GM12864 (cell line): ENCODE measurements at regions not wholly inside any gene's neighbourhood (a gene's known extent, or its start where the extent isn't known, plus 50 kb on each side); places are given as distances from the start of the nearest gene placed in this dataset.
"Not testable (repeated sequence)": the region's sequence is repeated elsewhere in the genome, so short reads cannot be mapped to it uniquely, and the experiment has no call there.

Experiments
- DNase-seq: peaks from one replicate; pipeline ENCODE4 v3.0.0-alpha.2; 2011; ENCODE audit warnings: low read depth
- H3K4me3 ChIP-seq: 2 replicates; pipeline ENCODE4 v1.5.1; 2011; ENCODE audit warnings: mild to moderate bottlenecking, low read depth, low read length, control low read depth
- TF ChIP-seq, protein P1 (sequence below): IDR thresholded peaks from 2 replicates; pipeline ENCODE4 v1.5.1; 2011; ENCODE audit warnings: low read depth, mild to moderate bottlenecking, moderate library complexity, low read length, control low read depth, inconsistent platforms; ENCODE audit errors: missing control alignments

DNA sequence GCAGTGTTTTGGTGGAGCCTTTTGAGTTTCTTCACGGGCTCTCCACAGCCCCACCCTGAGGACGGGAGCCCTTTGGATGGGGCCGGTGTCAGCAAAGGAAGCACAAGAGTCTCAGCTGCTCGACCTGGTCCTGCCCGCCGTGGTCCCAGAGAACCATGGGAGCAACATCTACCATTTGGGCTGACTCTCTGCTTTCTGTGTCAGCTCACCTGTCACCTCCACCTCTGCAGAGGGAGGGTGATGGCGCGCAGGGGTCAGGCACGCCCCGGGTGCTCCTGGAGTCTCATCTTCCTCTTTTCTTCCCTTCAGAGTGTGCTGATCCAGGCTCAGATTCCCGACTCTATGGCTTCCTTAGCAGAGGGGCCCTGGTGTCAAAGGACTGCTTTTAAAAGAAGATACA lies 171.7 kb downstream of the LAT start:
- DNase-seq = no peak
- H3K4me3 ChIP-seq = no peak overlapping the region
- TF ChIP-seq, protein P1, sequence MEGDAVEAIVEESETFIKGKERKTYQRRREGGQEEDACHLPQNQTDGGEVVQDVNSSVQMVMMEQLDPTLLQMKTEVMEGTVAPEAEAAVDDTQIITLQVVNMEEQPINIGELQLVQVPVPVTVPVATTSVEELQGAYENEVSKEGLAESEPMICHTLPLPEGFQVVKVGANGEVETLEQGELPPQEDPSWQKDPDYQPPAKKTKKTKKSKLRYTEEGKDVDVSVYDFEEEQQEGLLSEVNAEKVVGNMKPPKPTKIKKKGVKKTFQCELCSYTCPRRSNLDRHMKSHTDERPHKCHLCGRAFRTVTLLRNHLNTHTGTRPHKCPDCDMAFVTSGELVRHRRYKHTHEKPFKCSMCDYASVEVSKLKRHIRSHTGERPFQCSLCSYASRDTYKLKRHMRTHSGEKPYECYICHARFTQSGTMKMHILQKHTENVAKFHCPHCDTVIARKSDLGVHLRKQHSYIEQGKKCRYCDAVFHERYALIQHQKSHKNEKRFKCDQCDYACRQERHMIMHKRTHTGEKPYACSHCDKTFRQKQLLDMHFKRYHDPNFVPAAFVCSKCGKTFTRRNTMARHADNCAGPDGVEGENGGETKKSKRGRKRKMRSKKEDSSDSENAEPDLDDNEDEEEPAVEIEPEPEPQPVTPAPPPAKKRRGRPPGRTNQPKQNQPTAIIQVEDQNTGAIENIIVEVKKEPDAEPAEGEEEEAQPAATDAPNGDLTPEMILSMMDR = no peak

GRCh38 chr16:29155866-29156200 lies 171.0 kb downstream of the LAT start:
- not testable (repeated sequence) for H3K4me3 ChIP-seq, DNase-seq

GRCh38 chr16:29155131-29155865 lies 170.4 kb downstream of the LAT start:
- H3K4me3 ChIP-seq, DNase-seq: not testable (repeated sequence)

- TF ChIP-seq, protein P1 = no peak
- no peak for DNase-seq
- no peak overlapping the region for H3K4me3 ChIP-seq
Measured at GRCh38 chr16:29154676-29155121, 169.8 kb downstream of the LAT start.

DNA sequence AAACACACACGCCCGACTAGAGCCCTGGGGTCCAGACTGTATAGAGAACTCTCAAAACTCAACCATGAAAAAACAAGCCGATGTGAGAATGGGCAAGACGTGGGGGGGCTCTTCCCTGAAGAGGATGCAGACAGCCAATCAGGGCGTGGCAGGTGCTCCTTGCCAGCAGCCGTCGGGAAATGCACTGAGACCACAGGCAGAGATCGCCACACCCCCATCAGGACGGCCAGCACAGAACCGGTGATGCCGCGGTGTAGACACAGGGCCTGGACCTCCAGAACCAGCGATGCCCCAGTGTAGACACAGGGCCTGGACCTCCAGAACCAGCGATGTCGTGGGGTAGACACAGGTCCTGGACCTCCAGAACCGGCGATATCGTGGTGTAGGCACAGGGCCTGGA lies 169.2 kb downstream of the LAT start:
- no peak overlapping the region for H3K4me3 ChIP-seq
- no peak for DNase-seq
- TF ChIP-seq, protein P1 = no peak

- DNase-seq, H3K4me3 ChIP-seq: not testable (repeated sequence)
Measured at GRCh38 chr16:29153307-29153706, 168.5 kb downstream of the LAT start.

GRCh38 chr16:29152544-29153031 lies 167.7 kb downstream of the LAT start:
- not testable (repeated sequence) for H3K4me3 ChIP-seq, DNase-seq

DNA sequence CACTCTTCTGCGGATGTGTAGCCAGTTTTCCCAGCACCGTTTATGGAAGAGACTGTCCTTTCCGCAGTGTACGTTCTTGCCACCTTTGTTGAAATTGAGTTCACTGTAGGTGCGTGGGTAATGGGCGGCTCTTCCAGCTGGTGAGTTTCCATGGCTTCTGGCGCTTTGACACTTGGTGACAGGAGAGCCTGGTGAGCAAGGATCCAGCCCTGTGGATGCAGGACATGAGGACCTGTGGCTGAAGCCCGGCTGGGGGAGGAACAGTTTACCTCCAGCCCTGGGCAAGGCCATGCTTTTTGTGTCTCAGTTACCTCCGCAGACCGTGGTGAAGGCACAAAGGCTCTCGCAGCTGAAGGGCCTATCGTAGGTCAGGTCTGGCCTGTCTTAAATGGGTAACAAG lies 166.5 kb downstream of the LAT start:
- no peak overlapping the region for H3K4me3 ChIP-seq
- TF ChIP-seq, protein P1 = no peak
- DNase-seq = no peak

DNA sequence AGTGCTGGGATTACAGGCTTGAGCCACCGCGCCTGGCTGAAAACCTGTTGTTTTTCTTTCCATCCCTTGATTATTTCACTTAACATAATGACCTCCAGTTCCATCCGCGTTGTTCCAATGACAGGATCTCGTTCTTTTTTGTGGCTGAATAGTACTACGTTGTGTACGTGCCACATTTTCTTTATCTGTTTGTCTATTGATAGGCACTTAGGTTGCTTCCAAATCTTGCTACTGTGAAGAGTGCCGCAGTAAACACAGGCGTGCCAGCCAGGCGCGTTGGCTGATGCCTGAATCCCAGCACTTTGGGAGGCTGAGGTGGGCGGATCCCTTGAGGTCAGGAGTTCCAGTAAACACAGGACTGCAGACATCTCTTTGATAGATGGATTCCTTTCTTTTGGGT lies 165.1 kb downstream of the LAT start:
- not testable (repeated sequence) for H3K4me3 ChIP-seq, DNase-seq

GRCh38 chr16:29148867-29149272 lies 164.0 kb downstream of the LAT start:
- TF ChIP-seq, protein P1 = no peak
- DNase-seq = no peak
- no peak overlapping the region for H3K4me3 ChIP-seq
